ENCODE measurements at regions not wholly inside any gene's neighbourhood (a gene's known extent, or its start where the extent isn't known, plus 50 kb on each side); places are given as distances from the start of the nearest gene placed in this dataset.
A peak's percentile ranks its signal among the peaks of the same experiment; 100 is the strongest.

- peak; percentile 76 for FAIRE-seq
- no peak for DNase-seq (ENCODE audit: insufficient read length, low spot score)
- TF ChIP-seq PAX5 (IDR thresholded peaks at IDR 0.05; ENCODE audit: insufficient read depth, low read length, severe bottlenecking) (no peak), POLR2A (IDR thresholded peaks at IDR 0.05; ENCODE audit: low read depth, low read length) (no peak), POU2F2 (IDR thresholded peaks at IDR 0.05; ENCODE audit: low read depth, low read length) (no peak), SPI1 (IDR thresholded peaks at IDR 0.05; ENCODE audit: low read depth, low read length) (peak; percentile 99), TAF1 (IDR thresholded peaks at IDR 0.05; ENCODE audit: low read depth, low read length) (no peak), POLR2AphosphoS5 (IDR thresholded peaks at IDR 0.05; ENCODE audit: low read depth, low read length) (no peak)
Observed at GRCh38 chr10:88111294-88111693, 247.9 kb downstream of the PTEN start.

GRCh38 chr10:88113232-88113631 is 249.8 kb downstream of the PTEN start:
- TF ChIP-seq SPI1 (IDR thresholded peaks at IDR 0.05; ENCODE audit: low read depth, low read length) (peak; percentile 55), POLR2A (IDR thresholded peaks at IDR 0.05; ENCODE audit: low read depth, low read length) (no peak), POU2F2 (IDR thresholded peaks at IDR 0.05; ENCODE audit: low read depth, low read length) (peak; percentile 35; the same call in 1 of the 2 replicates)
- FAIRE-seq (peak; percentile 86), DNase-seq (ENCODE audit: insufficient read length, low spot score) (no peak)

GRCh38 chr10:88113657-88114272 is 250.3 kb downstream of the PTEN start:
- FAIRE-seq: peak; percentile 65
- TF ChIP-seq POLR2A (IDR thresholded peaks at IDR 0.05; ENCODE audit: low read depth, low read length) (no peak), POLR2AphosphoS5 (IDR thresholded peaks at IDR 0.05; ENCODE audit: low read depth, low read length) (no peak), SPI1 (IDR thresholded peaks at IDR 0.05; ENCODE audit: low read depth, low read length) (no peak), POU2F2 (IDR thresholded peaks at IDR 0.05; ENCODE audit: low read depth, low read length) (no peak), TAF1 (IDR thresholded peaks at IDR 0.05; ENCODE audit: low read depth, low read length) (no peak; the same call in 1 of the 2 replicates), PAX5 (IDR thresholded peaks at IDR 0.05; ENCODE audit: insufficient read depth, low read length, severe bottlenecking) (no peak)
- no peak for DNase-seq (ENCODE audit: insufficient read length, low spot score)

GRCh38 chr10:88114368-88114767 is 250.9 kb downstream of the PTEN start:
- no peak for TF ChIP-seq TAF1 (IDR thresholded peaks at IDR 0.05; ENCODE audit: low read depth, low read length)
- DNase-seq (ENCODE audit: insufficient read length, low spot score) (no peak), FAIRE-seq (peak; percentile 96)

- TF ChIP-seq PAX5 (IDR thresholded peaks at IDR 0.05; ENCODE audit: insufficient read depth, low read length, severe bottlenecking) (no peak), SPI1 (IDR thresholded peaks at IDR 0.05; ENCODE audit: low read depth, low read length) (no peak), POU2F2 (IDR thresholded peaks at IDR 0.05; ENCODE audit: low read depth, low read length) (no peak), TAF1 (IDR thresholded peaks at IDR 0.05; ENCODE audit: low read depth, low read length) (no peak), POLR2A (IDR thresholded peaks at IDR 0.05; ENCODE audit: low read depth, low read length) (no peak), POLR2AphosphoS5 (IDR thresholded peaks at IDR 0.05; ENCODE audit: low read depth, low read length) (no peak)
- no peak for FAIRE-seq
- no peak for DNase-seq (ENCODE audit: insufficient read length, low spot score)
Observed at GRCh38 chr10:88115407-88115806, 252.0 kb downstream of the PTEN start.

- FAIRE-seq (peak; percentile 26), DNase-seq (ENCODE audit: insufficient read length, low spot score) (no peak)
- no peak for TF ChIP-seq TAF1 (IDR thresholded peaks at IDR 0.05; ENCODE audit: low read depth, low read length)
- TF ChIP-seq POLR2A (IDR thresholded peaks at IDR 0.05; ENCODE audit: low read depth, low read length): no peak
- no peak for TF ChIP-seq PAX5 (IDR thresholded peaks at IDR 0.05; ENCODE audit: insufficient read depth, low read length, severe bottlenecking)
- TF ChIP-seq SPI1 (IDR thresholded peaks at IDR 0.05; ENCODE audit: low read depth, low read length): no peak
- no peak for TF ChIP-seq POU2F2 (IDR thresholded peaks at IDR 0.05; ENCODE audit: low read depth, low read length)
- TF ChIP-seq POLR2AphosphoS5 (IDR thresholded peaks at IDR 0.05; ENCODE audit: low read depth, low read length): no peak
Observed at GRCh38 chr10:88115968-88116367, 252.5 kb downstream of the PTEN start.

GRCh38 chr10:88116481-88116880 is 253.1 kb downstream of the PTEN start:
- no peak for FAIRE-seq
- TF ChIP-seq PAX5 (IDR thresholded peaks at IDR 0.05; ENCODE audit: insufficient read depth, low read length, severe bottlenecking) (no peak), POU2F2 (IDR thresholded peaks at IDR 0.05; ENCODE audit: low read depth, low read length) (no peak), SPI1 (IDR thresholded peaks at IDR 0.05; ENCODE audit: low read depth, low read length) (no peak), POLR2A (IDR thresholded peaks at IDR 0.05; ENCODE audit: low read depth, low read length) (no peak), TAF1 (IDR thresholded peaks at IDR 0.05; ENCODE audit: low read depth, low read length) (no peak), POLR2AphosphoS5 (IDR thresholded peaks at IDR 0.05; ENCODE audit: low read depth, low read length) (no peak)
- DNase-seq (ENCODE audit: insufficient read length, low spot score): no peak

DNA sequence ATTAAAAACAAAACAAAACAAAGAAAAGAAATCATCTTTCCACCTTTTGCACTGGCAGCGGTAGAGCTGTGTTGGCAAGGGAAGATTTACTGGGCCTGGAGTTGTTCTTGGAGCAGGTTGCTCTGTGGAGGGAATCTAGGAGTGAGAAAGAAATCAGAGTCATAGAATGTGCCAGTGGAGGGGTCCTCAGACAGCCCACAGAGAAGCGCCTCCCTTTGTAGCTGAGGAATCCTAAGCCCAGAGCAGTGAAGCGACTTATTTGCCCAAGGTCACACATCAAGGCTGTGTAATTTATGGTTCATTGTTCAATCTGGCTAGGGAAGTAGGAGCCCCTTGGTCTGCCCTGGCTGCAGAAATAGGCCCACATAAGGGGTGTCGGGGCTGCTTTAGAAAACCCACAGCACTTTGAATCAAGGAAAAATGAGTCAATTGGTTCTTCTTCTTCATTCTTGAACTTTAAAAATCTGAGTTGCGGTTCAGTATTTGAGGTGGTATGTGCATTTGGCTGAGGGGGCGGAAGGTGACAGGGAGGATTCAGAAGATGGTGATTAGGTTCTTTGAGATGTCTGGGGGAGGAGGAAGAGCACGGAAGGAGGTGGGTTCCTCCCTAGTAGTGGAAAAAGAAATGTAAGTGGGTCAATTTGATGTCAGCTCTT is 253.7 kb downstream of the PTEN start:
- no peak for DNase-seq (ENCODE audit: insufficient read length, low spot score)

GRCh38 chr10:88117869-88118632 is 254.6 kb downstream of the PTEN start:
- FAIRE-seq: peak; percentile 84
- TF ChIP-seq POLR2A (IDR thresholded peaks at IDR 0.05; ENCODE audit: low read depth, low read length) (no peak), SPI1 (IDR thresholded peaks at IDR 0.05; ENCODE audit: low read depth, low read length) (peak; percentile 99)
- DNase-seq (ENCODE audit: insufficient read length, low spot score): no peak

More for the DNA sequence above, 253.7 kb downstream of the PTEN start:
- peak; percentile 91 for FAIRE-seq
- TF ChIP-seq PAX5 (IDR thresholded peaks at IDR 0.05; ENCODE audit: insufficient read depth, low read length, severe bottlenecking) (no peak), TAF1 (IDR thresholded peaks at IDR 0.05; ENCODE audit: low read depth, low read length) (0 out of 2 replicates have a peak, but pooled peaks have one; percentile 7), SPI1 (IDR thresholded peaks at IDR 0.05; ENCODE audit: low read depth, low read length) (peak; percentile 48; the same call in 1 of the 2 replicates), POLR2A (IDR thresholded peaks at IDR 0.05; ENCODE audit: low read depth, low read length) (no peak), POU2F2 (IDR thresholded peaks at IDR 0.05; ENCODE audit: low read depth, low read length) (peak; percentile 66; the same call in 1 of the 2 replicates), POLR2AphosphoS5 (IDR thresholded peaks at IDR 0.05; ENCODE audit: low read depth, low read length) (no peak)

Measured in GM12891 (cell line).